DMS 273 treated with DMSO at 0.1 percent for 48 hours (cell line): ENCODE measurements at regions not wholly inside any gene's neighbourhood (a gene's known extent, or its start where the extent isn't known, plus 50 kb on each side); places are given as distances from the start of the nearest gene placed in this dataset.
A peak's percentile ranks its signal among the peaks of the same experiment; 100 is the strongest.

Experiments used
- DNase-seq: peaks from one replicate; lab custom pipeline; 2025; lab: John Stamatoyannopoulos, UW

- DNase-seq, result no peak
Measured at GRCh38 chr15:98144388-98144787, 183.9 kb downstream of the ARRDC4 start.

GRCh38 chr15:98146031-98146820 is 185.7 kb downstream of the ARRDC4 start:
- DNase-seq, result no peak

- no peak for DNase-seq
Measured at GRCh38 chr15:98147415-98147814, 186.9 kb downstream of the ARRDC4 start.

GRCh38 chr15:98150084-98150483 is 189.6 kb downstream of the ARRDC4 start:
- no peak for DNase-seq

- no peak for DNase-seq
Measured at GRCh38 chr15:98150536-98150935, 190.0 kb downstream of the ARRDC4 start.

GRCh38 chr15:98151096-98151495 is 190.6 kb downstream of the ARRDC4 start:
- DNase-seq, result no peak

- DNase-seq, result no peak
Measured at GRCh38 chr15:98152156-98152555, 191.7 kb downstream of the ARRDC4 start.

- no peak for DNase-seq
Measured at GRCh38 chr15:98154863-98155262, 194.4 kb downstream of the ARRDC4 start.

- no peak for DNase-seq
Measured at GRCh38 chr15:98155356-98155755, 194.9 kb downstream of the ARRDC4 start.

GRCh38 chr15:98160236-98160635 is 199.7 kb downstream of the ARRDC4 start:
- DNase-seq, result no peak

GRCh38 chr15:98163319-98164045 is 203.0 kb downstream of the ARRDC4 start:
- no peak for DNase-seq

- DNase-seq, result no peak
Measured at GRCh38 chr15:98164571-98164970, 204.1 kb downstream of the ARRDC4 start.

GRCh38 chr15:98164986-98165385 is 204.5 kb downstream of the ARRDC4 start:
- no peak for DNase-seq

GRCh38 chr15:98167722-98168268 is 207.3 kb downstream of the ARRDC4 start:
- no peak for DNase-seq

GRCh38 chr15:98169551-98169950 is 209.0 kb downstream of the ARRDC4 start:
- DNase-seq, result no peak

- DNase-seq, result no peak
Measured at GRCh38 chr15:98174286-98174685, 213.8 kb downstream of the ARRDC4 start.

GRCh38 chr15:98174841-98175240 is 214.3 kb downstream of the ARRDC4 start:
- DNase-seq, result no peak

GRCh38 chr15:98177966-98178592 is 217.6 kb downstream of the ARRDC4 start:
- DNase-seq, result peak; percentile 1

- DNase-seq, result no peak
Measured at GRCh38 chr15:98178861-98179260, 218.4 kb downstream of the ARRDC4 start.

GRCh38 chr15:98187549-98187948 is 227.0 kb downstream of the ARRDC4 start:
- no peak for DNase-seq

- no peak for DNase-seq
Measured at GRCh38 chr15:98190914-98191313, 230.4 kb downstream of the ARRDC4 start.

- DNase-seq, result no peak
Measured at GRCh38 chr15:98195796-98196195, 235.3 kb downstream of the ARRDC4 start.

GRCh38 chr15:98196371-98196770 is 235.9 kb downstream of the ARRDC4 start:
- DNase-seq, result no peak
